Inferior parietal cortex (tissue), 1 donor: ENCODE measurements at regions not wholly inside any gene's neighbourhood (a gene's known extent, or its start where the extent isn't known, plus 50 kb on each side); places are given as distances from the start of the nearest gene placed in this dataset.
"Not testable (repeated sequence)": the region's sequence is repeated elsewhere in the genome, so short reads cannot be mapped to it uniquely, and the experiment has no call there.

Source experiments
- DNase-seq: peaks from one replicate; pipeline ENCODE4 v3.0.0-alpha.2; 2016; ENCODE audit errors: extremely low spot score

DNA sequence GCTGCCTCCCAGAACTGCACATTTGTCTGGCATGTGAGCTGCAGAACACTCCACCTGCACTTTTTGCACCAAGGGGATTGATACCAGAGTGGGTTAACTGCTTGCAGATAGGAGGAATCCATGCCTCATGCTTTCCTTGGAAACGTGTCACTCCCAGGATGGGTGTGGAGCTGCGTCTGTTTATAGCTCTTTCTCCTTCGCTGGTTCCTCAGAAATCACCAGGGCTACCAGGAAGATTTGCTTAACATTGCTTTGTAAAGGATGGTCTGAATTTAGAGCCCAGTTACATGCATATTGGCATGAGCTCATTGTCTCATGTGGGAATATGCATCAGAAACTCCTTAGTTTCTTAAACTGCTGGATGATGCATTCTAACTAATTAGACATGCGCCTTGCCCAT, 234.6 kb downstream of the GADD45G start:
- no peak for DNase-seq

DNA sequence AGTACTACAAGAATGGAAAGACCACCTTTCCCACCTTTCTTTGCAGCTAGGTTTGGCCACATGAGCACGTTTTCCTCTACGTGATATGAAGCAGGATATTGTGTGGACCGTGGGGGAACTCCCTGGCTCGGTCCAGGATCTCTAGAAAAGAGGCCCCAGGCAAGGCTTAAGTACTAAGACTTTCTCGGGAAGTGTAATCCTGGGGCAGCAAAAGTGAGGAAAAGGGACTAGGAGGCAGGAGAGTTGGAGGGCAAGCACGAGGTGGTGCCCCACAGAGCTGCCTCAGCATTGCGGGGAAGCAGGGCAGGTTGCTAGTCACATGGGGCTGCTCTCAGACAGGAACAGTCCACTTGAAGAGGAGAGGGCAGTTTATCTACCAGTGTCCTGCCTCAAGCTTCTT, 235.1 kb downstream of the GADD45G start:
- DNase-seq, result no peak

- DNase-seq, result no peak
Measured at GRCh38 chr9:89841456-89841855, 236.6 kb downstream of the GADD45G start.

GRCh38 chr9:89842267-89842768, 237.5 kb downstream of the GADD45G start:
- no peak for DNase-seq

DNA sequence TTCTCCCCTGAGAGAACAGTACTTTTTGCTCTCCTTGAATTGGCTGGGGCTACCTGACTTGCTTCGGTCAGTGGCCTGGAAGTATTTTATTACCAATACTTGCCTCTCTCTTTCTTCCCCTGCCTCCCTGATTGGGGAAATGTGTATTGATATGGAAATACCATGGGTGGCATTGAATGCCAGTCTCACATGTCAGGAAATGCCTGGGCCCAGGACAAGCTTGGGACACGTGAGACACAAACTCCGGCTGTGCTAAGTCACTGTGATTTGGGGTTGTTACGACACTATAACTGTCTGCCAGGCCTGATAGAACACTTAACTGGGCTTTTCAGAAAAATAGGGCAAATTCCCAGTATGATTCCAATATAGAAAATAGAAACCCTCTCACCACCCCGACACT, 238.3 kb downstream of the GADD45G start:
- no peak for DNase-seq

GRCh38 chr9:89843591-89843990, 238.8 kb downstream of the GADD45G start:
- DNase-seq, result no peak

DNA sequence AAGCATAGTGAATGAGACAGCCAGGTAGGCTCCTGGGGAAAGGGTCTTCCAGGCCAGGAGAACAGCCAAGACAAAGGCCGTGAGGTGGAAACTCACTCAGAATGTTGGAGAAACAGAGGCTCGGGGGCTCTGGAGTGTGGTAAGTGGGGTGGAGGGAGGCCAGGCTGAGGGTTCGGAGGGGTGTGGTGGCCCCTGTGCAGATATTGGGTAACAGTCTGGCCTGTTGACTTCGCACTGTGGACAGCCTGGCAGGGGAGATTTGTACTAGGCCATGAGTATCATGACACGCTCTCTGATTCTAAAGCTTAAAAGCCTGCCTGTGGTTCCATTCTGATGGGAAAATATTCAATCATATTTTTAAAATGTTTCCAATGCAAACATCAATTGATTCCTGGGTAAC, 239.3 kb downstream of the GADD45G start:
- no peak for DNase-seq

GRCh38 chr9:89844535-89844934, 239.7 kb downstream of the GADD45G start:
- DNase-seq, result no peak

DNA sequence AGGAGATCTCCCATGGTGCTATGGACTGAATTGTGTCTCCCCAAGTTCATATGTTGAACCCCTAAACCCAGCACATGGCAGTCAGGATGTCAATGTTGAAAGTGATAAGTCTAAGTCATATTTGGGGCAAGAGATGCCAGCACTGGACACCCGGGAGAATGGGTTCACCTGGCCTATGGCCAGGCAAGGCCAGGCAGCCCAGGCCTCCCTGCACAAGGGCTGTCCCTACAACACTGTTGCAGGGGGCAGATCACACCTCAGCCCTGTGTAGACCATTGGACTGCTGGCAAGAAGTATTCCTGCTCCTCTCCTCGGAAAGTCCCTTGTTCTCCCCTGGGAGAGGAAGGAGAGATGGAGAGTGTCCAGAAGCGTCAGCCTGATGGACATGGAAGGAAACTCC, 240.5 kb downstream of the GADD45G start:
- no peak for DNase-seq

DNA sequence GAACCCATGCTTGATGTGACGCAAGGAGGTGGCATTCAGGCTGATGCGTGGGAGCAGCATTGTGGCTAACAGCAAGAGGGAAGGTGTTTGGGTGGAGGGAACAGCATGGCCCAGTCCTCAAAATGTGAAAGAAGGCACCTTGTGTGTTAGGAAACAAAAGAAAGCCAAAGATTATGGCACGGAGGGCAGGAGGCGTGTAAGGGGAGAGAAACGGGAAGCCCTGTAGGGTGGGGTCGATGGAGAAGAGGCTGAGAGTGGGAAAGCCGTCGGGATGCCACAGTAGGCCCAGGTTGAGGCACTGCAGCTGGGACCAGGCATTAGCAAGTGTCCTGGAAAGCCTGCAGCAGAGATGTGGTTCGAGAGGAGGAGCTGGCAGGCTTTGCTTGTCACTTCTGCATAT, 241.1 kb downstream of the GADD45G start:
- DNase-seq, result no peak

GRCh38 chr9:89848060-89849040, 243.5 kb downstream of the GADD45G start:
- DNase-seq, result no peak

DNA sequence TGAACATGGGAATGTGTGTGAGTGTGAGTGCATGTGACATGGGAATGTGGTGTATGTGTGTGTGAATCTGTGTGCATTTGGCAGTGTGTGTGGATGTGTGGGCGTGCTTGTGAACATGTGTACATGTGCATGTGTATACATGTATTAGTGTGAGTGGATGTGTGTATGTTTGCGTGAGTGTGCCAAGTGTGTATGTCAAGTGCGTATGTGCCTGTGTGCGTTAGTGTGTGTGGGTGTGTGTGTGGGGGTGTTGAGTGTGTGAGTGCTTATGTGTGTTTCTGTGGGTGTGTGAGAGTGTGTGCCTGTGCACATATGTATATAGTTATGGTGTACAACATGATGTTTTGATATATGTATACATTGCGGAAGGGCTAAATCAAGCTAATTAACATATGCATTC, 244.3 kb downstream of the GADD45G start:
- no peak for DNase-seq

DNA sequence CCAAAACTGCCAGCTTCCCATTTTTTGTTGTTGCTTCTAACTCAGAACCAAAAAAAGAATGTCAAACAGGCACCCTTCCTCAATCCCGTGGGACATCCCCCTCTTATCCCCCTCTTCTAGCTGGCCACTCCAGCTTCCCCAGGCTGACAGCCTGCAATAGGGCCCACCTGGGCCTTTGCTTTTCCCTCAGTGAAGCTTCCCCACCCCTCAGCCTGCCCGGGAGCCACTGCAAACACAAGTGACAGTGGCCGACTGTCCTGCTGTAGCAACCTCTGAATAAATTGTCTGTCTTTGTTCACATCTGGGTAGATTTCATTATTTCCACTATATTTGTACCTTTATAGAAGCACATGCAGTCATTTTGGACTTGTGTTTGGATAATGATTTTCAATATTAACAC, 245.3 kb downstream of the GADD45G start:
- DNase-seq, result no peak

GRCh38 chr9:89850631-89851325, 246.0 kb downstream of the GADD45G start:
- DNase-seq, result peak; percentile 27

GRCh38 chr9:89853161-89853560, 248.3 kb downstream of the GADD45G start:
- no peak for DNase-seq

DNA sequence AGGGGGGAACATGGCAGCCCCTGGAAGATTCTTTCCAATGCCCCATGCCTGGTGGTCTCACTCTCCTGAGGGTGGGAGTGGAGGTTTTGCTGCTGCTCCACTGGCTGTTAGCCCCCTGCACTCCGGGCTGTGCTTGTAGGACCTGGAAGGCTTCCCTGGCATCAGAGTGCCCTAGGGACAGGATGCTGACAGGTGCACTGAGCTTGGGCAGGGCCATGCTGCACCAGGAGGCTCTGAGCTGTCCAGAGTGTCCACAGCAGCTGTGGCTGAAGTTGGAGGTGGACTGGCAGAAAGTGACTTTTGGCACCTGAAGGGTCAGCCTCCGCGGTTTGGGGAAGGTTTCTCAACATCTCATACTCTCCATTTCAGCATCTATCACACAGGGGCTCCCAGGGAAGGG, 249.1 kb downstream of the GADD45G start:
- DNase-seq, result no peak

DNA sequence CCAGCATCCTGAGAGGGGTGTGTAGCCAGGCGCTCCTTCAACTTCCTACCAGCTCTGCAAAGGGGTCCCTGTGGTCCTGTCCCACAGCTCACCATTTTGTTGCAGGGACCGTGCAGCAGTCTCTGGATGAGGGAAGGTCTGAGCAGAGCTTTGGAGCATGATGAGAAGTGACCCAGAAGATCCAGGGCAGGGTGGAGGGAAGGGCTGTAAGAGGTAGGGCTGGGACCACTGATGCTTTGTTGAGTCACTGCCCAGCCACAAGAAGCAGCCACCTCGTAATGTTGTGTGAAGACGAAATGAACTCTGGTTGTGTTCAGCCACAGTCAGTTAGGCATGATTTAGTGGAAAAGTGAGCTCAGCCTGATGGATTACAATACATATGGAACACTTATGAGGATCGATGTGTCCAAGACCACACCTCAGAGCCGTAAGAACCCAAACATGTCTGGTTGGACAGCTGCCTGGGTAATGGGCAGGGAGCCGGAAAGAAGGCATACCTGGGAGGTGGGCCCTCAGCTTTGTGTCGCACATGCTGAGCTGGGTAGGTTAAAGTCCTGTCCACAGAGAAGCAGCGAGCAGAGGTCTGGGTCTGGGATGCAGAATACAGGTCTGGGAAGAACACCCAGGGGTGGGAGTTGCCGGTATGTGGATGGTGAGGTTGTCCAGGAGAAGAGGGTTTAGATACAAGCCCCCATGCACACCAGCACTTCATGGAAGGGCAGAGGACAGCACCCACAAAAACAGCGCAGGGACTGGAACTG, 250.1 kb downstream of the GADD45G start:
- no peak for DNase-seq

DNA sequence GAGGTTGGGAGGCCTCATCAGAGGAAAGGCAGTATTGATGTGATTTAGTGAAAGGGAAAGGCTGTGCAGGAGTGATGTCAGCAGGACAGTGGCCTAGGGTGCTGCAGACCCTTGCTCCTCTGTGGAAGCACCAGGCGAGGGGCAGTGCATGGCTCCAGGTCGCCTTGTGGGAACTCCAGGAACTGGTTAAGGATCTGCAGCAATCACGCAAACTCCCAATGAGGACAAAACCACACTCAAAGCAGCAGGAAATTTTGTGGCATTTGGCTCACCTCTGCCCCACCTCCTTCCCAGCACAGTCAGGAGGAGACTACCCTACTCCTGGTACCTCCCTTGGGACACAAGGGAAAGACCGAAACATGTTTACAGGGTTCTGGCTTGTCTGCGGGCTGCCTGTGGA, 251.5 kb downstream of the GADD45G start:
- not testable (repeated sequence) for DNase-seq

DNA sequence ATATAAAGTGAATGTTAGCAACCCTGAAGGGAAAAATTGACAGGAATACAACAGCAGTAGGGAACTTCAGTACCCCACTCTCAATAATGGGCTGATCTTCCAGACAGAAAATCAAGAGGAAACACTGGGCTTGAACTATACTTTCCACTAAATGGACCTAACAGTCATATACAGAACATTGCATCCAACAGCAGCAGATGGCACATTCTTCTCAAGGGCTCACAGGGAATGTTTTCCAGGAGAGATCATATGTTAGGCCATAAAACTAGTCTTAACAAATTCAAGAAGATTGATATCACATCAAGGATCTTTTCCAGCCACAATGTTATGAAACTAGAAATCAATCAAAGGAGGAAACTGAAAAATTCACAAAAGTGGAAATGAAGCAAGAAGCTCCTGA, 252.1 kb downstream of the GADD45G start:
- DNase-seq, result not testable (repeated sequence)

DNA sequence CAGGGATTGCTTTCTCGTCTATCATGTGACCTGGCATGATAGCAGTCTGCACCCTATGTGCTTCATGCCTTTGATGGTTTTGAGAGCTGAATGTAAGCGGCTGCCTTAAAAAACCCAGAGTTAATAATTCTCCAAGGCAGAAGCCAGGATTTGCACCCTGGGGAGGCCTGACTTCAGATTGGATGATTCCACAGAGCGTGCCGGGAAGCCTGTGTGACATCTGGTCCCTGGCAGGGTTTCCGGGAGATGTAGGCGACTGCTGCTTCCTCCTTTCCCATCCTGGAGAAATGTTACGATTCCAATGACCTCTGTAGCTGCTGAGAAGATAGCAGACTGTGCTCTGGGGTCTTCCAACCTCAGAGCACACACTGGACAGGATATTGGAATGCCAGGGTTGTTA, 255.0 kb downstream of the GADD45G start:
- not testable (repeated sequence) for DNase-seq

GRCh38 chr9:89861371-89861770, 256.6 kb downstream of the GADD45G start:
- not testable (repeated sequence) for DNase-seq

DNA sequence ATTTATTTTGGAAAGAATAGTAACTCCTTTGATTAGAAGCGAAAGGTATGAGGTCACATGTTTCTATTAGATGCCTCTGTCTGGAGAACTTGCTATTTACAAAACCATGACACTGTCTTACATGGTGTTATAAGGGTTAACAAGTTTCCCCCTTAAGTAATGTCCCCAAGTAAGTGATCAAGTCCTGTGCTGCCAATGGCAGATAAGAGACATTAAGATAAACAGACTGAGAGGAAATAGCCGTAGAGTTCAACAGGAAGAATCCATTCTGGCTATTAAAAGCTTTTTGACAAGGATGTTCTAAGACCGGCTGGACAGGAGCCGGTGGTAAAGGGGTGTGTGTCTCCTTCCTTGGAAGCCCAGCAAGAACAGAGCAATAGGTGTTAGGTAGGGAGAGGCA, 257.5 kb downstream of the GADD45G start:
- no peak for DNase-seq
